ENCODE measurements at regions not wholly inside any gene's neighbourhood (a gene's known extent, or its start where the extent isn't known, plus 50 kb on each side); places are given as distances from the start of the nearest gene placed in this dataset.

DNA sequence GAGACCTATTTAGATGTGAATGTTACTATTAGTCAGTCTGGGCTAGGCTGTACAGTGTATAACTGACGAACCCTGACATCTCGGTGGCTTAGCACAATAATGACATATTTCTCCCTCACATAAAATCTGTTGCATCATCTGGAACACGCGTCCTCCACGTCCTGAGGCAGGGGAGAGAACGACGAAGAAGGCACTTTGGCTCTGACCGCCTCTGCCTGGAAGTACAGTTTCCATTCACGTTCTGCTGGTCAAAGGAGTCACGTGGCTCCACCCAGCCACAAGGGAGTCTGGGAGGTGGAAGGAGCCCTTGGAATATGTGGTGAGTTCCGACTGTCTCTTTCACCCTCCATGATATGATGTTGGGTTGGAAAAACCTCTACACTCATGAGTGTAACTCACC, 55.1 kb upstream of the CD82 start:
- TF ChIP-seq, protein P1, sequence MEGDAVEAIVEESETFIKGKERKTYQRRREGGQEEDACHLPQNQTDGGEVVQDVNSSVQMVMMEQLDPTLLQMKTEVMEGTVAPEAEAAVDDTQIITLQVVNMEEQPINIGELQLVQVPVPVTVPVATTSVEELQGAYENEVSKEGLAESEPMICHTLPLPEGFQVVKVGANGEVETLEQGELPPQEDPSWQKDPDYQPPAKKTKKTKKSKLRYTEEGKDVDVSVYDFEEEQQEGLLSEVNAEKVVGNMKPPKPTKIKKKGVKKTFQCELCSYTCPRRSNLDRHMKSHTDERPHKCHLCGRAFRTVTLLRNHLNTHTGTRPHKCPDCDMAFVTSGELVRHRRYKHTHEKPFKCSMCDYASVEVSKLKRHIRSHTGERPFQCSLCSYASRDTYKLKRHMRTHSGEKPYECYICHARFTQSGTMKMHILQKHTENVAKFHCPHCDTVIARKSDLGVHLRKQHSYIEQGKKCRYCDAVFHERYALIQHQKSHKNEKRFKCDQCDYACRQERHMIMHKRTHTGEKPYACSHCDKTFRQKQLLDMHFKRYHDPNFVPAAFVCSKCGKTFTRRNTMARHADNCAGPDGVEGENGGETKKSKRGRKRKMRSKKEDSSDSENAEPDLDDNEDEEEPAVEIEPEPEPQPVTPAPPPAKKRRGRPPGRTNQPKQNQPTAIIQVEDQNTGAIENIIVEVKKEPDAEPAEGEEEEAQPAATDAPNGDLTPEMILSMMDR (IDR thresholded peaks at IDR 0.05) = no peak

DNA sequence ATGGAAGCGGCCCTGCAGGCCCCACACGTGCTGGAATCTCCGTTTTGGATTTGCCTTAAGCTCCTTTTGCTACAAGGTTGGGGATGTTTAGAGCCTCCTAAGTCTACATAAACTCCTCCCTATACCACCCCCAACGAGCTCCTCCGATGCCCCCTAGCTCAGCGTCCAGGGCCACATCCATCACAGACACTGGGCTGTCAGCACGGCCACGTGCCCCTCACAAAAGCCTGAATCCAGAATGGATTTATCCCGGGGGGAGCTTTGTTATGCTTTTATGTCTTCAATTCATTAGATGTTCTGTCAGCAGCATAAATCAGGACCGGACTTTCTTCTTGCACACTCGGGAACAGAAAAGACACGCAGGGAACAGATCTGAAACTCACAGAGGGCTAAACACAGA, 52.6 kb upstream of the CD82 start:
- TF ChIP-seq, protein P1 (IDR thresholded peaks at IDR 0.05) = no peak

DNA sequence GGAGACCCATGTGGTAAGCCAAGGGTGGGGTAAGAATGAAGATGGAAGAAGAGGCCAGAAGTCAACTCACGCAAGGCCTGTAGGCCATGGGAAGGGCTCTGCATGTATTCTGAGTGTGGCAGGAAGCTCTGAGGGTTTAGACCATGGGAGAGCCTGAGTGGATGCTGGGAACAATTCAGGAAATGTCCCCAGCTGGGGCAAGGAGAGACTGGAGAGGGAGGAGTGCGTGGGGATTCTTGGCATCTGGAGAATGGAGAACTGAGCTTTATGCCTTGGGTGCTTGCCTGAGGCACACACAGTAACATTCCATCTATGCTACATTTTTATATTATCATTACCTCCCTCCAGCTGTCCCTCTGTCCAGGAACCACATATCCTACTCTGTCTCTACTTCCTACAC, 50.4 kb upstream of the CD82 start:
- TF ChIP-seq, protein P1 (IDR thresholded peaks at IDR 0.05) = no peak
